Endothelial cell (in vitro differentiated cells): ENCODE measurements at regions not wholly inside any gene's neighbourhood (a gene's known extent, or its start where the extent isn't known, plus 50 kb on each side); places are given as distances from the start of the nearest gene placed in this dataset.
A peak's percentile ranks its signal among the peaks of the same experiment; 100 is the strongest.

Source experiments
- DNase-seq: peaks from one replicate; pipeline ENCODE4 v3.0.0; 2021; ENCODE audit warnings: low spot score
- H3K27ac Mint-ChIP-seq: one replicate; pipeline ENCODE4 v1.8.0; 2021; ENCODE audit warnings: mixed read lengths, inconsistent platforms; ENCODE audit not compliant: unreplicated experiment
- H3K27me3 Mint-ChIP-seq: one replicate; pipeline ENCODE4 v1.8.0; 2021; ENCODE audit warnings: mild to moderate bottlenecking, moderate library complexity, mixed read lengths, inconsistent platforms; ENCODE audit not compliant: unreplicated experiment
- H3K36me3 Mint-ChIP-seq: one replicate; pipeline ENCODE4 v1.8.0; 2021; ENCODE audit warnings: mild to moderate bottlenecking, low read depth, mixed read lengths, inconsistent platforms; ENCODE audit not compliant: unreplicated experiment
- H3K4me1 Mint-ChIP-seq: one replicate; pipeline ENCODE4 v1.8.0; 2021; ENCODE audit warnings: mild to moderate bottlenecking, mixed read lengths, inconsistent platforms; ENCODE audit not compliant: unreplicated experiment
- H3K4me3 Mint-ChIP-seq: one replicate; pipeline ENCODE4 v1.8.0; 2021; ENCODE audit warnings: mild to moderate bottlenecking, mixed read lengths, inconsistent platforms; ENCODE audit not compliant: unreplicated experiment
- H3K9me3 Mint-ChIP-seq: one replicate; pipeline ENCODE4 v1.8.0; 2021; ENCODE audit warnings: mixed read lengths, inconsistent platforms; ENCODE audit not compliant: unreplicated experiment
- TF ChIP-seq, protein P1 (sequence below): fragments of 200-600 bp; sonication (generic); IDR thresholded peaks from one replicate; pipeline ENCODE4 v1.5.0; 2021; ENCODE audit warnings: antibody characterized with exemption; ENCODE audit not compliant: unreplicated experiment

DNA sequence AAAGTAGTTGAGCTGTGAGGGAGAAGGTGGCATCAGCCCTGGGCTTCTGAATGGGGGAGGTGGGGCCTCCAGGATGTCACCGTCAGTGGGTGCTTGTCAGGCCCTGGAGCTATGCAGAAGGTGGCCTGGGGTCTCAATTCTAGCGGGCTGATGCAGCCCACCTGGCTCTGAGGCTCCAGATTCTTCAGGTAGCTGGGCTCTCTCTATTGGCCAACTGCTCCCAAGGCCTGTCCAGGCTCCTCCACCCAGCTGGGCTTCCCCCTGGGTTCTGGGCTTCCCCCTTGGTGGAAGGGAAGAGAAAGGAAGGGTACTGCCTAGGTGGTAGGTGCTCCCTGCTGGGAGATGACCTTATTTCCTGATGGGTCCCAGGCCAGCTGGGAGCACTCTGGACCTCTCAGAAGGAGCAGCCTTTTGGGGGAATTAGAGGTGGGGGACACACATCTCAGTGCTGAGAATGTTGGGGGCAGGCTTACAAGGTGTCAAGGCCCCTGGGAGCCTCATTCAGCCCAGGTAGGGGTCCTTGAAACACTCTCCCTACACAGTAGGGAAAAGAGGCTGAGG, 1728.3 kb downstream of the TP53TG3F start:
- Mint-ChIP-seq H3K27ac (no peak overlapping the region), H3K36me3 (peaks cover 12% of the 10 kb centered on the region), H3K4me3 (no peak overlapping the region), H3K9me3 (peaks cover 17% of the 10 kb centered on the region), H3K27me3 (peaks cover 14% of the 10 kb centered on the region), H3K4me1 (no peaks in the 10 kb centered on the region)
- TF ChIP-seq, protein P1, sequence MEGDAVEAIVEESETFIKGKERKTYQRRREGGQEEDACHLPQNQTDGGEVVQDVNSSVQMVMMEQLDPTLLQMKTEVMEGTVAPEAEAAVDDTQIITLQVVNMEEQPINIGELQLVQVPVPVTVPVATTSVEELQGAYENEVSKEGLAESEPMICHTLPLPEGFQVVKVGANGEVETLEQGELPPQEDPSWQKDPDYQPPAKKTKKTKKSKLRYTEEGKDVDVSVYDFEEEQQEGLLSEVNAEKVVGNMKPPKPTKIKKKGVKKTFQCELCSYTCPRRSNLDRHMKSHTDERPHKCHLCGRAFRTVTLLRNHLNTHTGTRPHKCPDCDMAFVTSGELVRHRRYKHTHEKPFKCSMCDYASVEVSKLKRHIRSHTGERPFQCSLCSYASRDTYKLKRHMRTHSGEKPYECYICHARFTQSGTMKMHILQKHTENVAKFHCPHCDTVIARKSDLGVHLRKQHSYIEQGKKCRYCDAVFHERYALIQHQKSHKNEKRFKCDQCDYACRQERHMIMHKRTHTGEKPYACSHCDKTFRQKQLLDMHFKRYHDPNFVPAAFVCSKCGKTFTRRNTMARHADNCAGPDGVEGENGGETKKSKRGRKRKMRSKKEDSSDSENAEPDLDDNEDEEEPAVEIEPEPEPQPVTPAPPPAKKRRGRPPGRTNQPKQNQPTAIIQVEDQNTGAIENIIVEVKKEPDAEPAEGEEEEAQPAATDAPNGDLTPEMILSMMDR = no peak
- DNase-seq = no peak

DNA sequence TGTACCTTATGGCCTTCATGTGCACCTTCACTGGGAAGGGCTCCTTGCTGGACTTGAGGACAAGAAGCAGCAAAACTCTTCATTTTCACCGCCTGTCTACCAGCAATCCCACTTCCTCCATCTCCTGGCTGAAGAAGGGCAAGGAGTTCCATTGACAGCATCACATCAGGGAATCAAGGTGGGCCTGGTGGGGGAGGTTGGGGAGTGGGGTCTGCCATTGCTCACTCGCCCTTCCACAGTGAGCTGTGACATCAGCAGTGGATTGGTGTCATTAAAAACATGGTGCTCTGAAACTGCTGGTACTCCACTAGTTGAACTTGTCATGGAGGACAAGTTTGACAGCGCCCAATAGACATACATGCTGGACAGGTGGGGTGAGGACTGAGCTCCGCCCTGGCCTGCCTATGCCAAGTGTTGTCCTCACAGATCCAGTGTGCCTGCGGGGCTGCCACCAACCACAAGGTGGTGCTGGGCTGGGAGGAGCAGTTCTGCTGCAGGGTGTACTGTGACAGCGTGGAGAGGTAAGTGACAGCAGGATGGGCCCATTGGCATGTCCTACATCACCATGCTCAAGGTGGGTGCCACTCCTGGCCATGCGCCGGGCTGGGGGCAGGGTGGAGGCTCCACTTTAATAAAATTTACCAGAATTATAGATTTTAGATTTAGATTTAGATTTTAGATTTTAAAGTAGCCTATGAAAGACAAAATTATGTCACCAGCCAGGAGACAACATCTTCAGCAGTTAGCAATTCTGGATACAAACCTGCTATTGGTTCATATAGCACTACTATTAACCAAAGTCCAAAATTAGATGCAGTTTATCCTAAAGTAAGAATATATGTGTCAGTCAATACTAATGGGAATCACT, 1729.1 kb downstream of the TP53TG3F start:
- no peak for DNase-seq
- Mint-ChIP-seq H3K27me3 (peaks cover 12% of the 10 kb centered on the region), H3K4me1 (no peaks in the 10 kb centered on the region), H3K36me3 (peaks cover 9% of the 10 kb centered on the region), H3K27ac (no peak overlapping the region), H3K9me3 (peaks cover 14% of the 10 kb centered on the region), H3K4me3 (no peak overlapping the region)
- TF ChIP-seq, protein P1 = no peak

DNA sequence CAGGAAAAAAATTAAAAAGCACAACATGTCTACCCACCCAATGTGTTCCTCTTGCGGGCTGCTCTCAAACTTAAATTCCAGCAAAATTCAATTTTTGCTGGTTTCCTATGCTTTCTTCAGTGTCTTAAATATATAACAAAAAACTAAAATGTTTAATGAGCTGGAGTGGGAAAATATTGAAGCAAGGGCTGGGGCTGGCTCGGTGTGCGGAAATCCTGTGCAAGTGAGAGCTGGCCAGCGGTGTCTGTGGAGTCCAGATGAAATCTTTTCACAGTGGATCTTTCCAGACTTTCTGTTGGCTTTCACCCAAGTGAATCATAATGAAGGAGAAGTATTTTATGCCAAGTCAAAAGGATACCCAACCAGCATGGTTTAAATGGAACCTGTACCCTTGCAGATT, 1733.6 kb downstream of the TP53TG3F start:
- Mint-ChIP-seq H3K4me3 (no peak overlapping the region), H3K27ac (no peak overlapping the region), H3K27me3 (peaks cover 12% of the 10 kb centered on the region), H3K36me3 (peaks cover 19% of the 10 kb centered on the region), H3K4me1 (no peaks in the 10 kb centered on the region), H3K9me3 (peaks cover 31% of the 10 kb centered on the region)
- TF ChIP-seq, protein P1 = no peak
- DNase-seq = no peak

DNA sequence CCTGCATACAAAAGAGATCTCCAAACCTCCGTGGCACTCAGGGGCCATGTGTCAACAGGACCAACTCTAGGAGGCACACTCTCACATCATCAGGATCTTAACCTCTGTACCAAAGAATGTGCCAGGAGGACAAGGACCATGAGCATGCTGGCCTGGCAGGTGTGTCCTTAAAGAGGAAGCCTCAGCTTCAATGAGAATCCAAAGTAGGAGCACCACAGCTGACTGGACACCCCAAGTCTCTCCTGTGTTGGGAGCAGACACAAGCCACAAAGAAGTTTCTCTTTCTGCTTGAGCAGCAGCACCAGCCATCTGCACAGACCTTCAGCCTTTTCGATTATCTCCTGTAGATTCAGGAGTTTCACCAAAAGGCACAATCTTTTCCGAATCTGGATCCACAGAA, 1734.5 kb downstream of the TP53TG3F start:
- DNase-seq = no peak
- TF ChIP-seq, protein P1 = no peak
- Mint-ChIP-seq H3K9me3 (peaks cover 33% of the 10 kb centered on the region), H3K27ac (no peak overlapping the region), H3K27me3 (peaks cover 14% of the 10 kb centered on the region), H3K36me3 (peaks cover 19% of the 10 kb centered on the region), H3K4me1 (no peaks in the 10 kb centered on the region), H3K4me3 (peak overlapping the region; percentile 31)

DNA sequence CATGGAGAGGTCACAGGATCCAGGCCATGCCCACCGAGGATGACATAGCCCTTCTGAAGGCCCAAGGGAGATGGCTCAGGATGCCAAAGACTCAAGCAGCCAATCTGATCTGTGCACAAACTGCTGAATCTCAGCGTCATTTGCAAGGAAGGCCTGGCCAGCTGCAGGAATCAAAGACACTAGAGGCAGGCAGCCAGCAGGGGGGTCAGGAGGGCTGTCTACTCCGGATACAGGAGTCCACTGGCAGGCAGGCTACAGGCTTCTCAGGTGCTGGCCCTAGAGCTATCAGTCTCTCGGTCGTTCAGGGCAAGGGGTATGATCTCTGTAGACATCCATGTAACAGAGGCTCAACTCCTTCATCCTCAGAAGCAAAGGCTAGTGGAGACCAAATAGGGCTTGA, 1735.3 kb downstream of the TP53TG3F start:
- Mint-ChIP-seq H3K27me3 (peaks cover 15% of the 10 kb centered on the region), H3K36me3 (peaks cover 19% of the 10 kb centered on the region), H3K27ac (no peak overlapping the region), H3K9me3 (peaks cover 38% of the 10 kb centered on the region), H3K4me1 (no peaks in the 10 kb centered on the region), H3K4me3 (peak overlapping the region; percentile 31)
- DNase-seq = no peak
- TF ChIP-seq, protein P1 = no peak
